Thyroid gland (tissue), 4 donors: ENCODE measurements at regions not wholly inside any gene's neighbourhood (a gene's known extent, or its start where the extent isn't known, plus 50 kb on each side); places are given as distances from the start of the nearest gene placed in this dataset.

ENCODE experiments used
- CTCF ChIP-seq, 6 experiments: fragments of 200-600 bp in 3 of 6; fragments of 450-650 bp in 3 of 6; sonication (generic) in 3 of 6; IDR thresholded peaks; one replicate each; pipeline ENCODE4 v1.5.1; 2016 to 2019; ENCODE audit warnings: antibody characterized with exemption in 6 of 6, mild to moderate bottlenecking in 2 of 6, inconsistent platforms in 1 of 6, moderate library complexity in 1 of 6
- POLR2A ChIP-seq, 2 donors: fragments of 450-650 bp; IDR thresholded peaks; one replicate each; pipeline ENCODE4 v1.6.1; 2017; ENCODE audit warnings: antibody characterized with exemption in 2 of 2, mild to moderate bottlenecking in 2 of 2, moderate library complexity in 1 of 2

- TF ChIP-seq POLR2A (IDR thresholded peaks at IDR 0.05) (no peak), CTCF (IDR thresholded peaks at IDR 0.05) (no peak)
Observed at GRCh38 chr9:126230692-126231091, 95.9 kb upstream of the MVB12B start.
